ENCODE measurements at regions not wholly inside any gene's neighbourhood (a gene's known extent, or its start where the extent isn't known, plus 50 kb on each side); places are given as distances from the start of the nearest gene placed in this dataset.

- Mint-ChIP-seq H3K36me3 (no peaks in the 10 kb centered on the region), H3K4me3 (no peak overlapping the region), H3K27me3 (peaks cover 13 to 32% of the 10 kb centered on the region in 2 donors), H3K9me3 (no peaks in the 10 kb centered on the region), H3K4me1 (no peaks in the 10 kb centered on the region), H3K27ac (no peak overlapping the region)
- ATAC-seq (replicated peaks in 1 of 4) (no peak), DNase-seq (no peak)
- POLR2A ChIA-PET: no interaction called here
- H3K27ac ChIP-seq (ENCODE audit: low read length): no peak overlapping the region
- peaks cover 0 to 3% of the 10 kb centered on the region in 2 experiments for H3K27me3 ChIP-seq (replicated peaks in 1 of 2; ENCODE audit: control insufficient read depth in 2 of 2, extremely low read depth in 1 of 2, insufficient read depth in 2 of 2, low read length in 1 of 2)
- H3K36me3 ChIP-seq (ENCODE audit: control insufficient read depth in 2 of 2, extremely low read depth in 1 of 2, insufficient read depth in 1 of 2, low read length in 1 of 2): no peaks in the 10 kb centered on the region
- H3K4me1 ChIP-seq (ENCODE audit: control insufficient read depth in 1 of 2, extremely low read depth in 1 of 2, insufficient read depth in 2 of 2, low read length in 2 of 2): no peaks in the 10 kb centered on the region
- no peaks in the 10 kb centered on the region for H3K9me3 ChIP-seq
- H3K4me3 ChIP-seq (ENCODE audit: control insufficient read depth in 1 of 2, extremely low read depth in 1 of 2, low read length in 1 of 2): no peak overlapping the region
- CTCF ChIA-PET: no interaction called here
- 17% methylated on average over 2 of the region's 4 CpGs for WGBS (ENCODE audit: insufficient coverage)
These were observed 378.8 kb downstream of the QKI start for GRCh38 chr6:163793011-163793983.

GRCh38 chr6:163790266-163790840 lies 375.8 kb downstream of the QKI start:
- CTCF ChIA-PET: no interaction called here
- Mint-ChIP-seq H3K9me3 (no peaks in the 10 kb centered on the region), H3K4me1 (no peaks in the 10 kb centered on the region), H3K27ac (no peak overlapping the region), H3K4me3 (no peak overlapping the region), H3K36me3 (no peaks in the 10 kb centered on the region), H3K27me3 (peaks cover 5 to 31% of the 10 kb centered on the region in 2 donors)
- no peak overlapping the region for H3K4me3 ChIP-seq (ENCODE audit: control insufficient read depth in 1 of 2, extremely low read depth in 1 of 2, low read length in 1 of 2)
- peaks cover 0 to 6% of the 10 kb centered on the region in 2 experiments for H3K27me3 ChIP-seq (replicated peaks in 1 of 2; ENCODE audit: control insufficient read depth in 2 of 2, extremely low read depth in 1 of 2, insufficient read depth in 2 of 2, low read length in 1 of 2)
- H3K9me3 ChIP-seq: no peaks in the 10 kb centered on the region
- no peak for ATAC-seq (replicated peaks in 1 of 4)
- no peak overlapping the region for H3K27ac ChIP-seq (ENCODE audit: low read length)
- no peaks in the 10 kb centered on the region for H3K36me3 ChIP-seq (ENCODE audit: control insufficient read depth in 2 of 2, extremely low read depth in 1 of 2, insufficient read depth in 1 of 2, low read length in 1 of 2)
- 40% methylated on average over 1 of the region's 5 CpGs for WGBS (ENCODE audit: insufficient coverage)
- H3K4me1 ChIP-seq (ENCODE audit: control insufficient read depth in 1 of 2, extremely low read depth in 1 of 2, insufficient read depth in 2 of 2, low read length in 2 of 2): no peaks in the 10 kb centered on the region
- POLR2A ChIA-PET: no interaction called here
- DNase-seq: no peak

GRCh38 chr6:163789199-163789810 lies 374.8 kb downstream of the QKI start:
- Histone ChIP-seq H3K36me3 (ENCODE audit: control insufficient read depth in 2 of 2, extremely low read depth in 1 of 2, insufficient read depth in 1 of 2, low read length in 1 of 2) (no peaks in the 10 kb centered on the region), H3K4me1 (ENCODE audit: control insufficient read depth in 1 of 2, extremely low read depth in 1 of 2, insufficient read depth in 2 of 2, low read length in 2 of 2) (no peaks in the 10 kb centered on the region), H3K27me3 (replicated peaks in 1 of 2; ENCODE audit: control insufficient read depth in 2 of 2, extremely low read depth in 1 of 2, insufficient read depth in 2 of 2, low read length in 1 of 2) (peaks cover 0 to 6% of the 10 kb centered on the region in 2 experiments), H3K4me3 (ENCODE audit: control insufficient read depth in 1 of 2, extremely low read depth in 1 of 2, low read length in 1 of 2) (no peak overlapping the region), H3K9me3 (no peaks in the 10 kb centered on the region), H3K27ac (ENCODE audit: low read length) (no peak overlapping the region)
- 70% methylated on average over 4 of the region's 5 CpGs for whole genome bisulfite sequencing (ENCODE audit: insufficient coverage)
- CTCF ChIA-PET: no interaction called here
- Mint-ChIP-seq H3K36me3 (no peaks in the 10 kb centered on the region), H3K4me1 (no peaks in the 10 kb centered on the region), H3K9me3 (no peaks in the 10 kb centered on the region), H3K27me3 (peaks cover 2 to 31% of the 10 kb centered on the region in 2 donors), H3K27ac (no peak overlapping the region), H3K4me3 (no peak overlapping the region)
- DNase-seq: no peak
- no peak for ATAC-seq (replicated peaks in 1 of 4)
- POLR2A ChIA-PET: no interaction called here

GRCh38 chr6:163786995-163787671 lies 372.6 kb downstream of the QKI start:
- POLR2A ChIA-PET: no interaction called here

GRCh38 chr6:163782436-163783003 lies 368.0 kb downstream of the QKI start:
- Histone ChIP-seq H3K4me3 (ENCODE audit: control insufficient read depth in 1 of 2, extremely low read depth in 1 of 2, low read length in 1 of 2) (no peak overlapping the region), H3K9me3 (no peaks in the 10 kb centered on the region), H3K36me3 (ENCODE audit: control insufficient read depth in 2 of 2, extremely low read depth in 1 of 2, insufficient read depth in 1 of 2, low read length in 1 of 2) (no peaks in the 10 kb centered on the region), H3K27ac (ENCODE audit: low read length) (no peak overlapping the region), H3K4me1 (ENCODE audit: control insufficient read depth in 1 of 2, extremely low read depth in 1 of 2, insufficient read depth in 2 of 2, low read length in 2 of 2) (peaks cover 0 to 5% of the 10 kb centered on the region in 2 experiments), H3K27me3 (replicated peaks in 1 of 2; ENCODE audit: control insufficient read depth in 2 of 2, extremely low read depth in 1 of 2, insufficient read depth in 2 of 2, low read length in 1 of 2) (peaks cover 0 to 3% of the 10 kb centered on the region in 2 experiments)
- ChIA-PET POLR2A (no interaction called here), CTCF (no interaction called here)
- ATAC-seq (replicated peaks in 1 of 4) (no peak), DNase-seq (no peak)
- WGBS (ENCODE audit: insufficient coverage): 76% methylated on average over 3 of the region's 7 CpGs
- peaks cover 0 to 7% (median 2%) of the 10 kb centered on the region in 3 donors for H3K4me1 Mint-ChIP-seq
- peaks cover 7 to 12% of the 10 kb centered on the region in 2 donors for H3K27me3 Mint-ChIP-seq
- H3K27ac Mint-ChIP-seq: no peak overlapping the region
- no peaks in the 10 kb centered on the region for H3K9me3 Mint-ChIP-seq
- H3K36me3 Mint-ChIP-seq: no peaks in the 10 kb centered on the region
- H3K4me3 Mint-ChIP-seq: no peak overlapping the region

More at GRCh38 chr6:163786995-163787671, 372.6 kb downstream of the QKI start:
- H3K36me3 Mint-ChIP-seq: no peaks in the 10 kb centered on the region
- WGBS (ENCODE audit: insufficient coverage): no CpG with 5 or more reads among the region's 2 CpGs
- Histone ChIP-seq H3K27me3 (replicated peaks in 1 of 2; ENCODE audit: control insufficient read depth in 2 of 2, extremely low read depth in 1 of 2, insufficient read depth in 2 of 2, low read length in 1 of 2) (peaks cover 0 to 6% of the 10 kb centered on the region in 2 experiments), H3K27ac (ENCODE audit: low read length) (no peak overlapping the region), H3K36me3 (ENCODE audit: control insufficient read depth in 2 of 2, extremely low read depth in 1 of 2, insufficient read depth in 1 of 2, low read length in 1 of 2) (no peaks in the 10 kb centered on the region), H3K4me3 (ENCODE audit: control insufficient read depth in 1 of 2, extremely low read depth in 1 of 2, low read length in 1 of 2) (no peak overlapping the region), H3K4me1 (ENCODE audit: control insufficient read depth in 1 of 2, extremely low read depth in 1 of 2, insufficient read depth in 2 of 2, low read length in 2 of 2) (peaks cover 0 to 5% of the 10 kb centered on the region in 2 experiments), H3K9me3 (no peaks in the 10 kb centered on the region)
- H3K27ac Mint-ChIP-seq: no peak overlapping the region
- CTCF ChIA-PET: no interaction called here
- H3K4me1 Mint-ChIP-seq: peaks cover 0 to 7% (median 2%) of the 10 kb centered on the region in 3 donors
- no peaks in the 10 kb centered on the region for H3K9me3 Mint-ChIP-seq
- DNase-seq (no peak), ATAC-seq (replicated peaks in 1 of 4) (no peak)
- H3K27me3 Mint-ChIP-seq: peaks cover 6 to 19% of the 10 kb centered on the region in 2 donors
- H3K4me3 Mint-ChIP-seq: no peak overlapping the region

- no peak overlapping the region for H3K27ac ChIP-seq (ENCODE audit: low read length)
- no peaks in the 10 kb centered on the region for H3K36me3 ChIP-seq (ENCODE audit: control insufficient read depth in 2 of 2, extremely low read depth in 1 of 2, insufficient read depth in 1 of 2, low read length in 1 of 2)
- DNase-seq (no peak), ATAC-seq (replicated peaks in 1 of 4) (no peak)
- Mint-ChIP-seq H3K27ac (no peak overlapping the region), H3K4me1 (peaks cover 0 to 7% (median 2%) of the 10 kb centered on the region in 3 donors), H3K9me3 (no peaks in the 10 kb centered on the region), H3K4me3 (no peak overlapping the region), H3K27me3 (peaks cover 10 to 16% of the 10 kb centered on the region in 2 donors), H3K36me3 (no peaks in the 10 kb centered on the region)
- H3K4me1 ChIP-seq (ENCODE audit: control insufficient read depth in 1 of 2, extremely low read depth in 1 of 2, insufficient read depth in 2 of 2, low read length in 2 of 2): peaks cover 0 to 5% of the 10 kb centered on the region in 2 experiments
- POLR2A ChIA-PET: no interaction called here
- CTCF ChIA-PET: no interaction called here
- no peak overlapping the region for H3K4me3 ChIP-seq (ENCODE audit: control insufficient read depth in 1 of 2, extremely low read depth in 1 of 2, low read length in 1 of 2)
- 94% methylated on average over 4 of the region's 5 CpGs for WGBS (ENCODE audit: insufficient coverage)
- no peaks in the 10 kb centered on the region for H3K9me3 ChIP-seq
- peaks cover 0 to 3% of the 10 kb centered on the region in 2 experiments for H3K27me3 ChIP-seq (replicated peaks in 1 of 2; ENCODE audit: control insufficient read depth in 2 of 2, extremely low read depth in 1 of 2, insufficient read depth in 2 of 2, low read length in 1 of 2)
These were observed 366.5 kb downstream of the QKI start for GRCh38 chr6:163780994-163781393.

Measured in T-cell (primary cell).